ENCODE measurements at regions not wholly inside any gene's neighbourhood (a gene's known extent, or its start where the extent isn't known, plus 50 kb on each side); places are given as distances from the start of the nearest gene placed in this dataset. TPM values are rescaled to one million over a fixed set of nuclear protein-coding genes. Genes with fewer than 3 reads are reported as not detected.

DNA sequence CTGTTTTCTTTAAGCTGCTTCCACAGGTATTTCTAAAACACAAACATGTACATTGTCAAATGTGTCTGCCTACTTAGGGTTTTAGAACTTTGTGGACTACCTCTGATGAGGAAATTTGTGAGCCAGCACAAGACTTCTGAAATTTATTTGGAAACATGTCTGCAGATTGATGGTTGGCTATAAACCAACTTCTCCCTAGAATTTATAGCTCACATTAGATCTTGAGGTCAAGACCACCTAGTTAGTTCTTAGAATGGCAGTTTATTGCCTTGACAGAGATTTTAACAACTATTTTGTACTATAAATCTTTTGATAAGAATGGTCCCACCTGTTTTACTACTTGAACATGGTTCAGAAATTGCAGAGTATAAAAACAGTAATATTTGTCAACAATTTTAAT lies 72.7 kb upstream of the AADAT start:
- DNase-seq, result no peak

DNA sequence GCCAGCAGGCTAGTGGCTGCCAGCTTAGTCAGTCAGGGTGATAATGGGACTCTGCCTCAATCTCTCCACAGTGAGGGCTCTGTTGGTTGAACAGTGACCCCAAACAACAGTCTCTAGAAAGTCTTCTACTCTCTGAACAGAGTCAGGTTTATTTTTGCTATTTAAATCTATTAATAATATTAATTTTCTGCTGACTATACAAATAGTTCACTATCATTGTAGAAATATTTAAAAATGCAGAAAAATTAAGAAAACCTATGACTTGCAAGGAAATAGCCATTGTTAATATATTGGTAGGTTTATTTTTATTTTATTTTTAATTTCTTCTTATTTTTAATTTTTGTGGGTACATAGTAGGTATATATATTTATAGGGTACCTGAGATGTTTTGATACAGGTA lies 67.9 kb upstream of the AADAT start:
- DNase-seq, result no peak

DNA sequence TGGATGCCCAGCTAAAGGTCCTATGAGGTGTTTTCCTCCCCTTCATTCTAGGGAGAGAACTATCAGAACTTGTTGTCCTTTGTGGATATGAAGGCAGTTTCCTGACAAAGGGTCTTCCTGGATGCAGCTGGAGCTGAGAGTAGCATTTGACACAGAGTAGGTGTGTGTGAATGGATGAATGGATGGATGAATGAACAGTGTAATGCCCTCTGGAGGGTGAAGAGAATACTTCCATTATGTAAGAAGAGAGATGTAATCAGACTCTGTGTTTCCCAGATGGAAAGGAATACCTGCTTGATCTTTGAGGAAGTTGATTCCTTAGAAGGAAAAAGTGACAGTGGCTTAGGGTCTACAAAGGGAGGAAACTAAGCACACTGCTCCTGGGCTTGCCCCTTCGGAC lies 55.4 kb upstream of the AADAT start:
- no peak for DNase-seq

DNA sequence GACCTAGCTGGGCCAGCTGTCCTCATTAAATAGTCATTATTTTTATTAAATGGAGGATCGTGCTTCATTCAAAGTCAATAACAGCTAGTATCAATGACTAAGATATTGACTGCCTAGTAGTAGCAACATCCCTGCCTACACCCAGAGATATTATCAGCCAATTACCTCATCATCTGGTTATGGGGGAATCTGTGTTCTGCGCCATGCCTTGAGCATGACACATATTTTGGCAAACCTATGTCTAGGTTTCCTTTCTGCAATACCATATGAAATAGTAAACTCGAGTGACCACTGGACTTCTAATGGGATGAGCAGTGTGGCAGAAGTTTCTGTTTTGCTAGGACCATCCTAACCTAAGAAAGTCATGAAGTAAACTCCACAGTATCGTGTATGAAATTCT lies 50.0 kb upstream of the AADAT start:
- no peak for DNase-seq

Small RNA genes in the stretch of these regions (small RNA-seq; reads per million reads assigned to genes)
- gene AC097486.1 (ENCODE audit: low replicate concordance) (not detected), gene MIR6082 (ENCODE audit: low replicate concordance) (not detected), gene RNU6ATAC13P (ENCODE audit: low replicate concordance) (not detected)
